H9 (cell line): ENCODE measurements at regions not wholly inside any gene's neighbourhood (a gene's known extent, or its start where the extent isn't known, plus 50 kb on each side); places are given as distances from the start of the nearest gene placed in this dataset.

ENCODE experiments used
- DNase-seq: peaks from one replicate; pipeline ENCODE4 v3.0.0-alpha.2; 2017
- H2AFZ ChIP-seq: one replicate; pipeline ENCODE4 v1.6.1; 2013; ENCODE audit warnings: mild to moderate bottlenecking, low read length, control low read depth, moderate library complexity
- H2AK5ac ChIP-seq: 2 replicates; pipeline ENCODE4 v1.6.1; 2013; ENCODE audit warnings: low read length, control low read depth, mixed read lengths; ENCODE audit not compliant: insufficient read length
- H2BK120ac ChIP-seq: one replicate; pipeline ENCODE4 v1.6.1; 2013; ENCODE audit warnings: low read depth, mild to moderate bottlenecking, low read length, control low read depth, inconsistent platforms; ENCODE audit not compliant: poor library complexity, severe bottlenecking
- H2BK12ac ChIP-seq: 2 replicates; pipeline ENCODE4 v1.6.1; 2013; ENCODE audit warnings: low read length, control low read depth, mixed read lengths, low read depth; ENCODE audit not compliant: insufficient read length
- H2BK15ac ChIP-seq: 2 replicates; pipeline ENCODE4 v1.6.1; 2013; ENCODE audit warnings: low read depth, low read length, control low read depth
- H2BK20ac ChIP-seq: one replicate; pipeline ENCODE4 v1.6.1; 2013; ENCODE audit warnings: low read depth, mild to moderate bottlenecking, low read length, control low read depth, inconsistent platforms; ENCODE audit not compliant: poor library complexity, severe bottlenecking
- H2BK5ac ChIP-seq: 2 replicates; pipeline ENCODE4 v1.6.1; 2013; ENCODE audit warnings: low read length, control low read depth, mixed read lengths; ENCODE audit not compliant: insufficient read length
- H3K14ac ChIP-seq: 2 replicates; pipeline ENCODE4 v1.6.1; 2013; ENCODE audit warnings: low read length, control low read depth; ENCODE audit not compliant: insufficient read depth
- H3K18ac ChIP-seq: 2 replicates; pipeline ENCODE4 v1.6.1; 2013; ENCODE audit warnings: low read depth, mild to moderate bottlenecking, mixed read lengths, low read length, control low read depth; ENCODE audit not compliant: insufficient read length
- H3K23ac ChIP-seq: 2 replicates; pipeline ENCODE4 v1.6.1; 2013; ENCODE audit warnings: low read length, control low read depth, mixed read lengths, low read depth; ENCODE audit not compliant: insufficient read length
- H3K23me2 ChIP-seq: 2 replicates; pipeline ENCODE4 v1.6.1; 2013; ENCODE audit warnings: low read depth, mild to moderate bottlenecking, mixed read lengths, low read length, control low read depth; ENCODE audit not compliant: insufficient read length, poor library complexity, severe bottlenecking
- H3K27ac ChIP-seq: 2 replicates; pipeline ENCODE4 v1.5.1; 2013; ENCODE audit warnings: low read length, control low read depth, mixed read lengths, low read depth; ENCODE audit not compliant: insufficient read length
- H3K27me3 ChIP-seq: 2 replicates; pipeline ENCODE4 v1.6.1; 2013; ENCODE audit warnings: low read length, control low read depth, inconsistent platforms; ENCODE audit not compliant: insufficient read depth
- H3K4ac ChIP-seq: 2 replicates; pipeline ENCODE4 v1.6.1; 2013; ENCODE audit warnings: low read depth, mild to moderate bottlenecking, control low read depth, inconsistent platforms, low read length, moderate library complexity
- H3K4me1 ChIP-seq: 2 replicates; pipeline ENCODE4 v1.6.1; 2013; ENCODE audit warnings: low read length, control low read depth, inconsistent platforms; ENCODE audit not compliant: insufficient read depth
- H3K4me2 ChIP-seq: 2 replicates; pipeline ENCODE4 v1.6.1; 2013; ENCODE audit warnings: low read length, control low read depth, mixed read lengths; ENCODE audit not compliant: insufficient read length, insufficient read depth
- H3K56ac ChIP-seq: 2 replicates; pipeline ENCODE4 v1.6.1; 2013; ENCODE audit warnings: low read depth, mild to moderate bottlenecking, mixed read lengths, low read length, control low read depth; ENCODE audit not compliant: insufficient read length
- H3K79me1 ChIP-seq: 2 replicates; pipeline ENCODE4 v1.6.1; 2013; ENCODE audit warnings: low read depth, mild to moderate bottlenecking, moderate library complexity, low read length, control low read depth, inconsistent platforms; ENCODE audit not compliant: insufficient read depth, poor library complexity, severe bottlenecking
- H3K79me2 ChIP-seq: 2 replicates; pipeline ENCODE4 v1.6.1; 2013; ENCODE audit warnings: low read length, control low read depth, inconsistent platforms; ENCODE audit not compliant: insufficient read depth
- H3K9ac ChIP-seq: 2 replicates; pipeline ENCODE4 v1.6.1; 2013; ENCODE audit warnings: low read length, control low read depth, mixed read lengths; ENCODE audit not compliant: insufficient read length; ENCODE audit errors: extremely low read depth
- H3K9me3 ChIP-seq: one replicate; pipeline ENCODE4 v1.6.1; 2013; ENCODE audit warnings: low read depth, low read length, inconsistent platforms; ENCODE audit not compliant: control insufficient read depth
- H3T11ph ChIP-seq: one replicate; pipeline ENCODE4 v1.6.1; 2013; ENCODE audit warnings: mild to moderate bottlenecking, low read length, control low read depth, inconsistent platforms
- H4K20me1 ChIP-seq: one replicate; pipeline ENCODE4 v1.6.1; 2013; ENCODE audit not compliant: control insufficient read depth, insufficient read length, insufficient read depth
- H4K5ac ChIP-seq: 2 replicates; pipeline ENCODE4 v1.6.1; 2013; ENCODE audit warnings: low read depth, mild to moderate bottlenecking, mixed read lengths, low read length, control low read depth; ENCODE audit not compliant: insufficient read length
- H4K8ac ChIP-seq: replicated peaks from 2 replicates; pipeline ENCODE4 v1.6.1; 2013; ENCODE audit warnings: low read length, control low read depth, mixed read lengths, low read depth; ENCODE audit not compliant: insufficient read length
- H4K91ac ChIP-seq: 2 replicates; pipeline ENCODE4 v1.6.1; 2013; ENCODE audit warnings: low read depth, mild to moderate bottlenecking, moderate library complexity, mixed read lengths, low read length, control low read depth; ENCODE audit not compliant: insufficient read length
- H3K27ac Mint-ChIP-seq, 3 experiments: 2 replicates in 2 of 3; 3 replicates in 1 of 3; pipeline ENCODE4 v1.8.0; 2020 to 2021; ENCODE audit warnings: mixed read lengths in 3 of 3, mild to moderate bottlenecking in 1 of 3, moderate library complexity in 1 of 3
- H3K27me3 Mint-ChIP-seq: 2 replicates; pipeline ENCODE4 v1.8.0; 2021; ENCODE audit warnings: low read depth, mild to moderate bottlenecking, moderate library complexity, mixed read lengths
- H3K36me3 Mint-ChIP-seq, 3 experiments: 2 replicates in 2 of 3; 3 replicates in 1 of 3; pipeline ENCODE4 v1.8.0; 2020 to 2021; ENCODE audit warnings: low read depth in 3 of 3, mixed read lengths in 3 of 3; ENCODE audit not compliant: insufficient read depth in 1 of 3
- H3K4me1 Mint-ChIP-seq, 2 experiments: 2 replicates each; pipeline ENCODE4 v1.8.0; 2020; ENCODE audit warnings: mixed read lengths in 2 of 2
- H3K4me3 Mint-ChIP-seq, 2 experiments: 2 replicates in 1 of 2; 3 replicates in 1 of 2; pipeline ENCODE4 v1.8.0; 2020 to 2021; ENCODE audit warnings: mild to moderate bottlenecking in 2 of 2, mixed read lengths in 2 of 2, moderate library complexity in 1 of 2
- H3K9me3 Mint-ChIP-seq, 2 experiments: 2 replicates in 1 of 2; 3 replicates in 1 of 2; pipeline ENCODE4 v1.8.0; 2020; ENCODE audit warnings: mild to moderate bottlenecking in 2 of 2, mixed read lengths in 2 of 2, moderate library complexity in 1 of 2
- CTCF ChIP-seq: fragments of 200-600 bp; sonication (generic); conservative IDR thresholded peaks from 3 replicates; pipeline ENCODE4 v1.8.0; 2021; ENCODE audit warnings: antibody characterized with exemption, mild to moderate bottlenecking
- WGBS: extraction: QIAGEN DNeasy Blood & Tissue Kit; methylation state at CpG from one replicate; pipeline ENCODE4 v1.1.7; 2013; ENCODE audit warnings: missing lambda C conversion rate, low lambda C conversion rate, mixed read lengths; ENCODE audit not compliant: insufficient read length; ENCODE audit errors: extremely low coverage; 5-methylcytosine and 5-hydroxymethylcytosine counted together

DNA sequence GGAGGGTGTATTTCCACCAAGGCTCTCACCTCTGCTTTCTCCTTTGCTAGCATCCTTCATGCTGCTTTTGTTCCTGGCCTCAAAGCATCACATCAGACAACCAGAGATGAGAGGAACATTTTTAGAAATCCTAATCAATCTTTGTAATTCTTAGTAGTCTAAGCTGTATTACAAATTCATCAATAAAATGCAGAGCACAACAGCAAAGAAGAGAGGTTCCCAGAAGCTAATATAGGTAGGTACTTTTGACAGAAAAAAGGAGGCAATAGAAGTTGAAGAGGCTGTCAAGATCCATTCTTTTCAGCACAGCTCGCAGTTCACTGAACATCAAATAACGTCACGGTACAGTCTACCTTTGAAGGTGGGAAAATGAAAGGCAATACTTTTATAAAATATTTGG is 265.2 kb upstream of the SYT1 start:
- Histone ChIP-seq H4K91ac (no peak overlapping the region), H3K4ac (no peak overlapping the region), H3K79me1 (no peaks in the 10 kb centered on the region), H3K27ac (no peak overlapping the region), H2BK120ac (no peak overlapping the region), H3K79me2 (no peaks in the 10 kb centered on the region), H2BK12ac (no peak overlapping the region), H3K56ac (no peak overlapping the region), H2AK5ac (no peak overlapping the region), H2BK5ac (no peak overlapping the region), H3K9me3 (no peaks in the 10 kb centered on the region), H3K14ac (no peak overlapping the region), H3K4me2 (no peak overlapping the region), H3K18ac (no peak overlapping the region), H3K23me2 (no peaks in the 10 kb centered on the region), H2BK20ac (no peak overlapping the region), H3K4me1 (no peaks in the 10 kb centered on the region; the same call in 1 of the 2 replicates), H2BK15ac (no peak overlapping the region), H3K23ac (no peak overlapping the region), H4K8ac (no peak overlapping the region), H4K5ac (no peak overlapping the region), H4K20me1 (no peaks in the 10 kb centered on the region), H3K9ac (no peak overlapping the region), H3T11ph (no peak overlapping the region), H2AFZ (no peak overlapping the region), H3K27me3 (no peaks in the 10 kb centered on the region)
- H3K27me3 Mint-ChIP-seq: 0 out of 2 replicates have a peak, but pooled peaks cover 2% of the 10 kb centered on the region
- peaks cover 2 to 9% (median 9%) of the 10 kb centered on the region in 3 experiments; a peak in 6 of 7 replicates for H3K36me3 Mint-ChIP-seq
- TF ChIP-seq CTCF: no peak
- WGBS: no CpG with 5 or more reads among the region's 3 CpGs
- no peak overlapping the region for H3K27ac Mint-ChIP-seq
- no peaks in the 10 kb centered on the region for H3K4me1 Mint-ChIP-seq
- DNase-seq: no peak
- H3K9me3 Mint-ChIP-seq: peaks cover 13 to 15% of the 10 kb centered on the region in 2 experiments
- no peak overlapping the region for H3K4me3 Mint-ChIP-seq
